ENCODE measurements at regions not wholly inside any gene's neighbourhood (a gene's known extent, or its start where the extent isn't known, plus 50 kb on each side); places are given as distances from the start of the nearest gene placed in this dataset.

GRCh38 chr3:147809206-147809605, 400.0 kb downstream of the ZIC1 start:
- no peak for TF ChIP-seq CTCF (IDR thresholded peaks at IDR 0.05; ENCODE audit: insufficient read depth, low read depth, low read length)
- TF ChIP-seq EZH2 (IDR thresholded peaks at IDR 0.05; ENCODE audit: insufficient read depth, low read length): no peak
